Caco-2 (cell line): ENCODE measurements at regions not wholly inside any gene's neighbourhood (a gene's known extent, or its start where the extent isn't known, plus 50 kb on each side); places are given as distances from the start of the nearest gene placed in this dataset.
A peak's percentile ranks its signal among the peaks of the same experiment; 100 is the strongest.

Experiments used
- BruUV-seq: library from RNA; stranded (reverse); fragments of 400-500 nt; replicated peaks from 2 replicates; lab custom pipeline; 2021; lab: Mats Ljungman, UMichigan
- CTCF ChIA-PET: fragments of 300-600 bp; sonication (Branson Sonifier 250); formaldehyde crosslinking; loops from one replicate; lab custom pipeline; 2022; ENCODE audit warnings: antibody characterized with exemption; lab: Charles Lee
- POLR2A ChIA-PET: fragments of 300-600 bp; sonication (Branson Sonifier 250); formaldehyde crosslinking; loops from one replicate; lab custom pipeline; 2022; ENCODE audit warnings: antibody characterized with exemption; lab: Charles Lee
- DNase-seq, 2 experiments: peaks; one replicate each; pipeline versions ENCODE4 v3.0.0 to v3.0.0-alpha.2; 2020 to 2022
- H3K27me3 ChIP-seq: replicated peaks from 2 replicates; pipeline ENCODE4 v1.6.0; 2011; ENCODE audit warnings: low read length; ENCODE audit not compliant: control insufficient read depth, insufficient read depth
- H3K36me3 ChIP-seq: 2 replicates; pipeline ENCODE4 v1.5.1; 2011; ENCODE audit warnings: low read length; ENCODE audit not compliant: control insufficient read depth, insufficient read depth
- H3K4me1 ChIP-seq: fragments of 250-450 bp; sonication (Bioruptor Pico); 2 replicates; pipeline ENCODE4 v1.5.1; 2020; ENCODE audit warnings: mild to moderate bottlenecking
- H3K4me3 ChIP-seq: 2 replicates; pipeline ENCODE4 v1.5.1; 2011; ENCODE audit warnings: low read depth, mild to moderate bottlenecking, control low read depth, low read length
- H3K9me3 ChIP-seq: fragments of 250-450 bp; sonication (Bioruptor Pico); 2 replicates; pipeline ENCODE4 v1.5.1; 2020; ENCODE audit warnings: mild to moderate bottlenecking, moderate library complexity
- H3K27ac Mint-ChIP-seq: one replicate; pipeline ENCODE4 v1.8.0; 2022; ENCODE audit warnings: mixed read lengths; ENCODE audit not compliant: unreplicated experiment
- H3K27me3 Mint-ChIP-seq: one replicate; pipeline ENCODE4 v1.8.0; 2022; ENCODE audit warnings: mixed read lengths; ENCODE audit not compliant: insufficient read depth, unreplicated experiment
- H3K36me3 Mint-ChIP-seq: one replicate; pipeline ENCODE4 v1.8.0; 2022; ENCODE audit warnings: mild to moderate bottlenecking, mixed read lengths; ENCODE audit not compliant: insufficient read depth, unreplicated experiment
- H3K4me1 Mint-ChIP-seq: one replicate; pipeline ENCODE4 v1.8.0; 2022; ENCODE audit warnings: low read depth, mixed read lengths; ENCODE audit not compliant: unreplicated experiment
- H3K4me3 Mint-ChIP-seq: one replicate; pipeline ENCODE4 v1.8.0; 2022; ENCODE audit warnings: mild to moderate bottlenecking, moderate library complexity, mixed read lengths; ENCODE audit not compliant: unreplicated experiment
- H3K9me3 Mint-ChIP-seq: one replicate; pipeline ENCODE4 v1.8.0; 2022; ENCODE audit warnings: mixed read lengths; ENCODE audit not compliant: unreplicated experiment
- intact Hi-C: fragments of 100-400 bp; cut with micrococcal nuclease; formaldehyde crosslinking; loops from one replicate; pipeline ENCODE4 v1.10.0; 2022; ENCODE audit not compliant: unreplicated experiment
- TF ChIP-seq, protein P1 (sequence below), 2 experiments: fragments of 200-600 bp in 1 of 2; IDR thresholded peaks; 1 replicate in 1 of 2; 2 replicates in 1 of 2; pipeline versions ENCODE4 v1.5.1 to v1.8.0; 2011 to 2022; ENCODE audit warnings: antibody characterized with exemption in 1 of 2, control low read depth in 1 of 2, inconsistent platforms in 1 of 2, low read depth in 1 of 2, low read length in 1 of 2, mild to moderate bottlenecking in 1 of 2, moderate library complexity in 1 of 2; ENCODE audit not compliant: insufficient read depth in 1 of 2, severe bottlenecking in 1 of 2, unreplicated experiment in 1 of 2

DNA sequence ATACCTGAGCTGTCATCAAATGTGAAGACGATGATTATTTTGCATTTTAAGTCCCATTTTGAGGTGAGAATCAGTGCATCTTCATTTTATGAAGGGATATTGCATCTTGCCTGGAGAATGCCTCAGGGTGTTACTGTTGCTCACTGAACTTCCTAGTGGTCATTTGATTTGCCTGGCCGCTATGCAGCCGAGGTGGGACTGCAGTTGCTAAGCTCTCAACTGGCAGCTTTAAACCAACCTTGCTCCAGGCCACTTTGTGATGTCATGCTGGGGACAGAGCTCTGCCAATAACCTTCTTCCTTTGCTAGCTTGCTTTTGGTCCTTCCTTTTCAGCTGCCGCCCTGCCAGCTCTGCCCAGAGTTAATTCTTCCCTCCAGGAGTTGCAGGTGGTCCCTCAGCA, 409.4 kb upstream of the B3GAT1 start:
- DNase-seq = no peak
- no peak overlapping the region for H3K4me3 Mint-ChIP-seq
- BruUV-seq = no TSS peak
- H3K27me3 Mint-ChIP-seq = no peaks in the 10 kb centered on the region
- H3K27ac Mint-ChIP-seq = peak overlapping the region; percentile 76
- peaks cover 16% of the 10 kb centered on the region for H3K36me3 Mint-ChIP-seq
- intact Hi-C loops = no loop called here
- peaks cover 20% of the 10 kb centered on the region for H3K9me3 Mint-ChIP-seq
- peaks cover 55% of the 10 kb centered on the region for H3K4me1 Mint-ChIP-seq
- CTCF ChIA-PET = interaction anchor here (1.2 kb wide), 1 partner anchor 47 kb away, joined by 5 read pairs; no protein-coding TSS in a partner anchor
- Histone ChIP-seq H3K4me1 (peaks cover 51% of the 10 kb centered on the region), H3K36me3 (no peaks in the 10 kb centered on the region), H3K27me3 (no peaks in the 10 kb centered on the region), H3K9me3 (peaks cover 5% of the 10 kb centered on the region), H3K4me3 (no peak overlapping the region)
- TF ChIP-seq, protein P1, sequence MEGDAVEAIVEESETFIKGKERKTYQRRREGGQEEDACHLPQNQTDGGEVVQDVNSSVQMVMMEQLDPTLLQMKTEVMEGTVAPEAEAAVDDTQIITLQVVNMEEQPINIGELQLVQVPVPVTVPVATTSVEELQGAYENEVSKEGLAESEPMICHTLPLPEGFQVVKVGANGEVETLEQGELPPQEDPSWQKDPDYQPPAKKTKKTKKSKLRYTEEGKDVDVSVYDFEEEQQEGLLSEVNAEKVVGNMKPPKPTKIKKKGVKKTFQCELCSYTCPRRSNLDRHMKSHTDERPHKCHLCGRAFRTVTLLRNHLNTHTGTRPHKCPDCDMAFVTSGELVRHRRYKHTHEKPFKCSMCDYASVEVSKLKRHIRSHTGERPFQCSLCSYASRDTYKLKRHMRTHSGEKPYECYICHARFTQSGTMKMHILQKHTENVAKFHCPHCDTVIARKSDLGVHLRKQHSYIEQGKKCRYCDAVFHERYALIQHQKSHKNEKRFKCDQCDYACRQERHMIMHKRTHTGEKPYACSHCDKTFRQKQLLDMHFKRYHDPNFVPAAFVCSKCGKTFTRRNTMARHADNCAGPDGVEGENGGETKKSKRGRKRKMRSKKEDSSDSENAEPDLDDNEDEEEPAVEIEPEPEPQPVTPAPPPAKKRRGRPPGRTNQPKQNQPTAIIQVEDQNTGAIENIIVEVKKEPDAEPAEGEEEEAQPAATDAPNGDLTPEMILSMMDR (IDR thresholded peaks at IDR 0.05; ENCODE audit: insufficient read depth in 1 of 2, low read depth in 1 of 2, low read length in 1 of 2, severe bottlenecking in 1 of 2, unreplicated experiment in 1 of 2) = no peak
- POLR2A ChIA-PET = no interaction called here

DNA sequence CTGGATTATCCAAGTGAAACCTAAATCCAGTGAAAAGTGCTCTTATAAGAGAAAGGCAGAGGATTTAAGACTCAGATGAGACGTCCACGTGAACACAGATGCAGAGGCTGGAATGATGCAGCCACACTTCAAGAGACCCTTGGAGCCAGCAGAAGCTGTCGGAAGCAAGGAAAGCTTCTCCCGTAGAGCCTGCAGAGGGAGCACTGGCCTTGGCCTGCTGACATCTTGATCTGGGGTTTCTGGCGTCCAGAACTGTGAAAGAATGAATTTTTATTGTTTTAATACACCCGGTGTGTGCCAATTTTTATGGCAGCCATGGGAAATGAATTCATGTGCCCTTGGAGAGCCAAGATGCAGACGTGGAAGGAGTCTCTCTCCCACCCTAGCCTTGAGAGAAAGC, 407.0 kb upstream of the B3GAT1 start:
- TSS peak; percentile 93 for BruUV-seq
- Histone ChIP-seq H3K4me1 (peaks cover 55% of the 10 kb centered on the region), H3K9me3 (peaks cover 9% of the 10 kb centered on the region), H3K36me3 (no peaks in the 10 kb centered on the region; the same call in 1 of the 2 replicates), H3K4me3 (no peak overlapping the region), H3K27me3 (no peaks in the 10 kb centered on the region)
- ChIA-PET POLR2A (no interaction called here), CTCF (interaction anchor here (1.0 to 1.9 kb wide), 3 partner anchors 17 to 93 kb away, joined by 3 to 9 read pairs (median 4); no protein-coding TSS in a partner anchor)
- peak; percentile 54 to 73 for DNase-seq
- peaks cover 16% of the 10 kb centered on the region for H3K36me3 Mint-ChIP-seq
- TF ChIP-seq, protein P1 (IDR thresholded peaks at IDR 0.05; ENCODE audit: insufficient read depth in 1 of 2, low read depth in 1 of 2, low read length in 1 of 2, severe bottlenecking in 1 of 2, unreplicated experiment in 1 of 2) = peak; percentile 43 to 62
- peak overlapping the region; percentile 98 for H3K27ac Mint-ChIP-seq
- H3K4me3 Mint-ChIP-seq = peak overlapping the region; percentile 59
- H3K9me3 Mint-ChIP-seq = peaks cover 20% of the 10 kb centered on the region
- H3K27me3 Mint-ChIP-seq = no peaks in the 10 kb centered on the region
- intact Hi-C loops = loop anchor here (2.0 kb wide), 3 partner anchors 26 to 124 kb away; no protein-coding TSS in a partner anchor
- peaks cover 58% of the 10 kb centered on the region for H3K4me1 Mint-ChIP-seq

DNA sequence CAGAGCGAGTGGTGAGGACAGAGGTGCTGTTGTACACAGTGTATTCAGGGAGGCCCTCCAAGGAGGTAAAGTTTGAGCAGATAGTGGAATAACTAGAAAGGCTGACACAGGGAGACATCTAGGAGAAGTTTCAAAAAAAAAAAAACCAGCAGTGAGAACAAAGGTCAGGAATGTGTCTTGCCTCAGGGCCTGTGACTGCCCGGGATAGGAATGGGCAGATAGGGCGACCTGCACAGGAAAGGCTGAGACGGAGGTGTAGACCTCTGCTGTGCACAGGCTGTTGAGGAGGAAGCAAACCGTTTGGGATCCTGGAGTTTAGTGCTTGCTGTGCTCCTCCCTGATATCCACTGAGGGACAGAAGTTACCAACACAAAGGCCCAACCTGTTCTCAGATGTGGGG, 406.5 kb upstream of the B3GAT1 start:
- Mint-ChIP-seq H3K36me3 (peaks cover 16% of the 10 kb centered on the region), H3K9me3 (peaks cover 20% of the 10 kb centered on the region), H3K4me3 (peak overlapping the region; percentile 59), H3K4me1 (peaks cover 55% of the 10 kb centered on the region), H3K27ac (peak overlapping the region; percentile 98), H3K27me3 (no peaks in the 10 kb centered on the region)
- H3K27me3 ChIP-seq = no peaks in the 10 kb centered on the region
- H3K36me3 ChIP-seq = no peaks in the 10 kb centered on the region; the same call in 1 of the 2 replicates
- DNase-seq = peak; percentile 94 to 97
- peaks cover 9% of the 10 kb centered on the region for H3K9me3 ChIP-seq
- BruUV-seq = no TSS peak
- TF ChIP-seq, protein P1 (IDR thresholded peaks at IDR 0.05; ENCODE audit: insufficient read depth in 1 of 2, low read depth in 1 of 2, low read length in 1 of 2, severe bottlenecking in 1 of 2, unreplicated experiment in 1 of 2) = no peak
- intact Hi-C loops = loop anchor here (1.0 to 2.0 kb wide), 5 partner anchors 26 to 124 kb away; no protein-coding TSS in a partner anchor
- peaks cover 55% of the 10 kb centered on the region for H3K4me1 ChIP-seq
- H3K4me3 ChIP-seq = no peak overlapping the region
- POLR2A ChIA-PET = no interaction called here
- CTCF ChIA-PET = interaction anchor here (1.0 to 1.9 kb wide), 2 partner anchors 16 to 50 kb away, joined by 4 to 9 read pairs; no protein-coding TSS in a partner anchor
